ENCODE measurements at regions not wholly inside any gene's neighbourhood (a gene's known extent, or its start where the extent isn't known, plus 50 kb on each side); places are given as distances from the start of the nearest gene placed in this dataset.

DNA sequence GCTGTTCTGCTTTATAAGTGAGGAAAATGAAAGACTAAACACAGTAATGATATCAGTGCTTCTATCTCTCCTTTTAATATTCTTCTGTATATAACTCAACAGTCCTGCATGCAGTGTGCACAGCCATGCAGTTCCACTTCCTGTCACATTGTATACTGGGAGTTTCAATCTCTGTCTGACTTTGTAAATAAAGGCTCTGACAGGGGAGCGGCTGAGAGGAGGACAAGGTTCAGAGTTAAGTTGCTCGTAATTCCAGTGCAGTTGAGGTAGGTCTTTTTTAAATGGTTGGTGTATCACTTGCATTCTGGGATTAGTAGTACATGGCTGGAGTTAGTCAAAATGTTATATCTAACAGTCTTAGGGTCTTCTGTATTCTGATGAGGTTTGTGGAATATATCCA lies 264.5 kb downstream of the OLFM3 start:
- TF ChIP-seq CTCF (conservative IDR thresholded peaks at IDR 0.05; ENCODE audit: low read length) (no peak), EZH2phosphoT487 (IDR thresholded peaks at IDR 0.05; ENCODE audit: borderline replicate concordance) (no peak)

Measured in Loucy (cell line).